SK-N-SH (cell line): ENCODE measurements at regions not wholly inside any gene's neighbourhood (a gene's known extent, or its start where the extent isn't known, plus 50 kb on each side); places are given as distances from the start of the nearest gene placed in this dataset.

Source experiments
- JUND ChIP-seq: IDR thresholded peaks from 2 replicates; pipeline ENCODE4 v1.4.0; 2012
- SIN3A ChIP-seq: IDR thresholded peaks from 2 replicates; pipeline ENCODE4 v1.6.1; 2012; ENCODE audit warnings: low read depth, mild to moderate bottlenecking, low read length, moderate library complexity, borderline replicate concordance
- TCF12 ChIP-seq: IDR thresholded peaks from 2 replicates; pipeline ENCODE4 v1.4.0; 2012

DNA sequence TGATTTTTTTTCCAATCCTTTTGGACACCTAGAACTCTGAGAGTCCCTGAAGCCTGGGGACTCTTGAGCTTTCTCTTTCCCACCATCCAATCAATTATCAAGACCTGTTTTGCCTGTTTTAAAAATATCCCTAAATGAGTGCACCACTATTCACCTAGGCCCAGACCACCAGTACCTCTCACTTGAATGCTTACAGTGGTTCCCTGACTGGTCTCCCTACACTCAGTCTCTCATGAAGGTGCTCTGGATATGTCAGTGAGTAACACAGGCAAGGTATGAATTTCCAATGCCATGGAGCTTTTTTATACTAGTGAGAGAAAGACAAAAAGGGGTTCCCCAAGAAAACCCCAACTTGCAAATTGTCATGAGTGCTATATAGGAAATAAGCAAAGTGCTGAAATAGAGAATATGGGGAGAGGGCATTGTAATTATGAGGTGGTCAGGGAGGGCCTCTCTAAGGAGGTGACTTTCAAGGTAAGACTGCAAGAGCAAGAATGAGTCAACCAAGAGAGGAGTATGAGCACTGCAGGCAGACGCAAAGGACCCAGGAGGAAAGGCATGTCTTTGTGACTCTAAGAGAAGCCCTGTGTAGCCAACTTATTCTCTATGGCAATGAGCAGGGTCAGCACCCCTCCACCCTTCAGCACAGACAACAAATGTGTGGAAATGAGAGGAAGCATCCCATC is 85.3 kb upstream of the MBIP start:
- TF ChIP-seq JUND (no peak), TCF12 (no peak), SIN3A (no peak)
